HG02678 (cell line): ENCODE measurements at regions not wholly inside any gene's neighbourhood (a gene's known extent, or its start where the extent isn't known, plus 50 kb on each side); places are given as distances from the start of the nearest gene placed in this dataset.

Source experiments
- ATAC-seq: cut with Tn5 transposase; IDR thresholded peaks from one replicate; pipeline ENCODE4 v1.9.1; 2021; ENCODE audit warnings: mild to moderate bottlenecking, moderate library complexity; ENCODE audit not compliant: unreplicated experiment

GRCh38 chr4:180566492-180566891 is 1676.7 kb upstream of the TENM3 start:
- ATAC-seq = no peak

- no peak for ATAC-seq
Measured at GRCh38 chr4:180567080-180567479, 1676.1 kb upstream of the TENM3 start.

GRCh38 chr4:180571516-180572055 is 1671.6 kb upstream of the TENM3 start:
- ATAC-seq = no peak

- ATAC-seq = no peak
Measured at GRCh38 chr4:180578175-180578574, 1665.0 kb upstream of the TENM3 start.

- ATAC-seq = no peak
Measured at GRCh38 chr4:180581061-180581460, 1662.1 kb upstream of the TENM3 start.

- no peak for ATAC-seq
Measured at GRCh38 chr4:180587379-180587778, 1655.8 kb upstream of the TENM3 start.

- no peak for ATAC-seq
Measured at GRCh38 chr4:180589575-180589974, 1653.6 kb upstream of the TENM3 start.

- no peak for ATAC-seq
Measured at GRCh38 chr4:180596888-180597483, 1646.2 kb upstream of the TENM3 start.

GRCh38 chr4:180598281-180598680 is 1644.9 kb upstream of the TENM3 start:
- ATAC-seq = no peak

GRCh38 chr4:180603791-180604190 is 1639.4 kb upstream of the TENM3 start:
- ATAC-seq = no peak

GRCh38 chr4:180610324-180610723 is 1632.9 kb upstream of the TENM3 start:
- no peak for ATAC-seq

- no peak for ATAC-seq
Measured at GRCh38 chr4:180615746-180616145, 1627.5 kb upstream of the TENM3 start.

GRCh38 chr4:180617196-180617595 is 1626.0 kb upstream of the TENM3 start:
- ATAC-seq = no peak

- no peak for ATAC-seq
Measured at GRCh38 chr4:180618396-180618795, 1624.8 kb upstream of the TENM3 start.

GRCh38 chr4:180619440-180619839 is 1623.8 kb upstream of the TENM3 start:
- no peak for ATAC-seq

GRCh38 chr4:180622254-180622653 is 1620.9 kb upstream of the TENM3 start:
- no peak for ATAC-seq

GRCh38 chr4:180625653-180626052 is 1617.5 kb upstream of the TENM3 start:
- no peak for ATAC-seq

- no peak for ATAC-seq
Measured at GRCh38 chr4:180630012-180630665, 1613.1 kb upstream of the TENM3 start.

- no peak for ATAC-seq
Measured at GRCh38 chr4:180634306-180634705, 1608.9 kb upstream of the TENM3 start.

GRCh38 chr4:180635281-180635680 is 1607.9 kb upstream of the TENM3 start:
- ATAC-seq = no peak

GRCh38 chr4:180636696-180637404 is 1606.4 kb upstream of the TENM3 start:
- ATAC-seq = no peak

GRCh38 chr4:180637616-180638015 is 1605.6 kb upstream of the TENM3 start:
- ATAC-seq = no peak
